ENCODE measurements at regions not wholly inside any gene's neighbourhood (a gene's known extent, or its start where the extent isn't known, plus 50 kb on each side); places are given as distances from the start of the nearest gene placed in this dataset.

DNA sequence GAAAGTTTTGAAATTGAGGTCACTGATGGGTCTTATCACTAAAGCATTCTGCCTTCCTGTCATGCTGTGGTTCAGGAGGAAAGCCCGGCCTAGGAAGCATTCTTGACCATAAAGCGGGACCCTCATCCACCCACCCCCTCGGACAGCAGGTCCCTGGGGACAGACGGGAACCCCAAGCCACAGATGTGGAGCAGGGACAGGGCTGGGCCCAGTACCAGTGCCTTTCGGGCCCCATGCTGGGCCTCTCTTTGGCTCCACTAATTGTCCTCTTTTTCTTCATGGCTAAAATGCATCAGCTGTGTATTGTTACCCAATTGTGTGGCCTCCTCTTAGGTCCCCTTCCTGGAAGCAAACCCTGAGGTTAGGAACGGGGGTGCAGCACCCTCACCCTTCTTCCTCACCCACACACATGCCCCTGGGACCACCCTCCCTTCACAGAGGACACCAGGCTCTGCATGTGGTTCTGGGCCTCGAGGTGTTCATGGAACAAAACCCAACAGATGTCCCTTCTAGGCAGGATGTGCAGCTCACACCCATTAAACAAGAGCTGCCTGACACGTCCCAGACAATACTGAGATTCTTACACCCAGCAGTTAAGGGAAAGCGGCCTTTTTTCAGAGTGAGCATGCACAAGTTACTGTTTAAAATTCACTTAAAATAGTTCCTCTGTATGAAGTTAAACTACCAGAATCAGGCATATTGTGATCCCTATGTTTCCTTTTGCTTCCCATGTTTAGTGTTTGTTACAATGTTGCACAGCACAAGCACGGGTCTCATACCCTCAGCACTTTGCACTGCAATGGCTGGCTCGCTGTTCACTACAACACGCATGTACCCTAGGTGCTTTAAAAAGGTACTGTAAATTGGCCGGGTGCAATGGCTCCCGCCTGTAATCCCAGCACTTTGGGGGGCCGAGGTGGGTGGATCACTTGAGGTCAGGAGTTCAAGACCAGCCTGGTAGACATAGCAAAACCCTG lies 807.6 kb downstream of the BRD1 start:
- Histone ChIP-seq H3K9ac (ENCODE audit: low read depth, low read length, poor library complexity, severe bottlenecking) (no peak overlapping the region), H3F3A (ENCODE audit: low read depth) (no peaks in the 10 kb centered on the region), H3K4me1 (ENCODE audit: insufficient read depth, low read length, poor library complexity, severe bottlenecking) (no peaks in the 10 kb centered on the region), H3K27me3 (ENCODE audit: insufficient read depth, low read length, poor library complexity, severe bottlenecking) (no peaks in the 10 kb centered on the region), H3K4me2 (ENCODE audit: low read depth, low read length, poor library complexity, severe bottlenecking) (no peak overlapping the region), H3K4me3 (ENCODE audit: low read length, poor library complexity, severe bottlenecking) (no peak overlapping the region), H3K36me3 (ENCODE audit: insufficient read depth, low read length) (no peaks in the 10 kb centered on the region), H2AFZ (ENCODE audit: low read length) (no peak overlapping the region), H3K9me3 (ENCODE audit: insufficient read depth, low read depth, low read length) (peaks cover 8% of the 10 kb centered on the region; the same call in 1 of the 2 replicates), H3K9me2 (replicated peaks; ENCODE audit: low read depth, low read length) (no peaks in the 10 kb centered on the region), H4K20me1 (ENCODE audit: insufficient read depth, low read length, poor library complexity, severe bottlenecking) (no peaks in the 10 kb centered on the region), H3K79me2 (ENCODE audit: insufficient read depth, low read length) (no peaks in the 10 kb centered on the region)
- TF ChIP-seq EZH2phosphoT487 (IDR thresholded peaks at IDR 0.05; ENCODE audit: borderline replicate concordance): no peak
- TF ChIP-seq, protein P1, sequence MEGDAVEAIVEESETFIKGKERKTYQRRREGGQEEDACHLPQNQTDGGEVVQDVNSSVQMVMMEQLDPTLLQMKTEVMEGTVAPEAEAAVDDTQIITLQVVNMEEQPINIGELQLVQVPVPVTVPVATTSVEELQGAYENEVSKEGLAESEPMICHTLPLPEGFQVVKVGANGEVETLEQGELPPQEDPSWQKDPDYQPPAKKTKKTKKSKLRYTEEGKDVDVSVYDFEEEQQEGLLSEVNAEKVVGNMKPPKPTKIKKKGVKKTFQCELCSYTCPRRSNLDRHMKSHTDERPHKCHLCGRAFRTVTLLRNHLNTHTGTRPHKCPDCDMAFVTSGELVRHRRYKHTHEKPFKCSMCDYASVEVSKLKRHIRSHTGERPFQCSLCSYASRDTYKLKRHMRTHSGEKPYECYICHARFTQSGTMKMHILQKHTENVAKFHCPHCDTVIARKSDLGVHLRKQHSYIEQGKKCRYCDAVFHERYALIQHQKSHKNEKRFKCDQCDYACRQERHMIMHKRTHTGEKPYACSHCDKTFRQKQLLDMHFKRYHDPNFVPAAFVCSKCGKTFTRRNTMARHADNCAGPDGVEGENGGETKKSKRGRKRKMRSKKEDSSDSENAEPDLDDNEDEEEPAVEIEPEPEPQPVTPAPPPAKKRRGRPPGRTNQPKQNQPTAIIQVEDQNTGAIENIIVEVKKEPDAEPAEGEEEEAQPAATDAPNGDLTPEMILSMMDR (conservative IDR thresholded peaks at IDR 0.05; ENCODE audit: low read length): no peak

DNA sequence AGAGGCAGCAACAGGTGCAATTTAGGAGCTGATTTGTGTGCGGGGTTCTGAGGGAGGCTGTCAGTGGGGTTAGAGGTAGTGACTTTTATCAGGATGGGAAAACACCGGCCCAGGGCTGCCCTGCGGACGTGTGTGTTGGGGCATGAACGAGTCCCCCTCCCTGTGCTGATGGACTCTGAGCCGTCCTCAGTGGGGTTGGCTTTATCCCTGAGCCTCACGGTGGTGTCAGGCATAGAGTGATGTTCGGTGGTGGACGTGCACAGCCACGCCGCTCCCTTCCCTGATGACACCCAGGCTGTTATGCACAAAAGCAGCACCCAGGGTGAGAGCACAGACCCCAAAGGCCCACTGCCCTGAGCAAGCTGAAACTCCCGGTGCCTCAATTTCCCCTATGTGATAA lies 809.1 kb downstream of the BRD1 start:
- no peaks in the 10 kb centered on the region for H3K4me1 ChIP-seq (ENCODE audit: insufficient read depth, low read length, poor library complexity, severe bottlenecking)
- no peaks in the 10 kb centered on the region for H3K36me3 ChIP-seq (ENCODE audit: insufficient read depth, low read length)
- no peaks in the 10 kb centered on the region for H4K20me1 ChIP-seq (ENCODE audit: insufficient read depth, low read length, poor library complexity, severe bottlenecking)
- H3K79me2 ChIP-seq (ENCODE audit: insufficient read depth, low read length): no peaks in the 10 kb centered on the region
- H3K9ac ChIP-seq (ENCODE audit: low read depth, low read length, poor library complexity, severe bottlenecking): no peak overlapping the region
- H3K9me3 ChIP-seq (ENCODE audit: insufficient read depth, low read depth, low read length): peaks cover 5% of the 10 kb centered on the region; the same call in 1 of the 2 replicates
- no peaks in the 10 kb centered on the region for H3F3A ChIP-seq (ENCODE audit: low read depth)
- H3K4me3 ChIP-seq (ENCODE audit: low read length, poor library complexity, severe bottlenecking): no peak overlapping the region
- no peaks in the 10 kb centered on the region for H3K9me2 ChIP-seq (replicated peaks; ENCODE audit: low read depth, low read length)
- TF ChIP-seq, protein P1 (conservative IDR thresholded peaks at IDR 0.05; ENCODE audit: low read length): no peak
- no peak for TF ChIP-seq EZH2phosphoT487 (IDR thresholded peaks at IDR 0.05; ENCODE audit: borderline replicate concordance)
- H2AFZ ChIP-seq (ENCODE audit: low read length): no peak overlapping the region
- no peaks in the 10 kb centered on the region for H3K27me3 ChIP-seq (ENCODE audit: insufficient read depth, low read length, poor library complexity, severe bottlenecking)
- H3K4me2 ChIP-seq (ENCODE audit: low read depth, low read length, poor library complexity, severe bottlenecking): no peak overlapping the region

DNA sequence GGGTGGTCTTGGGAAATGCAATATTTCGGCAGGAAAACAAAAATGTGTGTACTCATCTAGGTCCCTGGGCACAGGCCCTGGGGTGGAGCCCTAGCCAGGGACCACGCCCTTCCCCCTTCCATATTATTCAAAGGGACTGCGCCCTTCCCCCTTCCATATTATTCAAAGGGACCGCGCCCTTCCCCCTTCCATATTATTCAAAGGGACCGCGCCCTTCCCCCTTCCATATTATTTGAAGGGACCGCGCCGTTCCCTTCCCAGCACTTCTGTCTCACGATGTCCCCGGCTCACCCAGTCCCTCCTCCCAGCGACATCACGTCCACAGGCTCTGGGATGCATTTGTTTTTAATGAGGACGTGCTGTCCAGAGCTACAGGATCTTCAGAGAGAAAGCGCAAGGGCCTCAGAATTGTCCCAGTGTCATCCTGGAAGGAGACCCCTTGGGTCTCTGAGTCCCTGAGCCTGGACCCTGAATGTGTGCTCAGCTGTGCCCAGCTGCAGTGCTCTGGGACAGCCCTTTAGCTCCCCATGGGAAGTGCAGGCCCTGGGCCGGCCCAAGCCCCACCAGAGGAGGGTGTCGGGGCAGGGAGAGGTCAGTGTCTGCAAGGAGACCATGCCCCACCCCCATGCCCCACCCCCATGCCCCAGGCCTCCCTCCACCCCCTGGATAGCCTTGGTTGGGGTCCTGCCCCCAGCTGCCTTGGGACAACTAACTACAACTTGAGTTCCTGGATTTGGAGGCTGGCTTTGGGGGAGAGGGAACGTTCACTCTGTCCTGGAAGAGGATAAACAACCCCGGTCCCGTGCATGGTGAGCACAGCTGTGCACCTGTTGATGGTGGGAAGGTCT lies 810.0 kb downstream of the BRD1 start:
- peaks cover 5% of the 10 kb centered on the region; the same call in 1 of the 2 replicates for H3K9me3 ChIP-seq (ENCODE audit: insufficient read depth, low read depth, low read length)
- no peak overlapping the region for H3K9ac ChIP-seq (ENCODE audit: low read depth, low read length, poor library complexity, severe bottlenecking)
- no peaks in the 10 kb centered on the region for H3K79me2 ChIP-seq (ENCODE audit: insufficient read depth, low read length)
- H3K4me1 ChIP-seq (ENCODE audit: insufficient read depth, low read length, poor library complexity, severe bottlenecking): no peaks in the 10 kb centered on the region
- H3K9me2 ChIP-seq (replicated peaks; ENCODE audit: low read depth, low read length): no peaks in the 10 kb centered on the region
- no peak overlapping the region for H3K4me2 ChIP-seq (ENCODE audit: low read depth, low read length, poor library complexity, severe bottlenecking)
- no peak overlapping the region for H2AFZ ChIP-seq (ENCODE audit: low read length)
- no peaks in the 10 kb centered on the region for H3K36me3 ChIP-seq (ENCODE audit: insufficient read depth, low read length)
- H3K4me3 ChIP-seq (ENCODE audit: low read length, poor library complexity, severe bottlenecking): no peak overlapping the region
- H3F3A ChIP-seq (ENCODE audit: low read depth): no peaks in the 10 kb centered on the region
- TF ChIP-seq, protein P1 (conservative IDR thresholded peaks at IDR 0.05; ENCODE audit: low read length): no peak
- no peak for TF ChIP-seq EZH2phosphoT487 (IDR thresholded peaks at IDR 0.05; ENCODE audit: borderline replicate concordance)
- H4K20me1 ChIP-seq (ENCODE audit: insufficient read depth, low read length, poor library complexity, severe bottlenecking): no peaks in the 10 kb centered on the region
- H3K27me3 ChIP-seq (ENCODE audit: insufficient read depth, low read length, poor library complexity, severe bottlenecking): no peaks in the 10 kb centered on the region
